ENCODE measurements at regions not wholly inside any gene's neighbourhood (a gene's known extent, or its start where the extent isn't known, plus 50 kb on each side); places are given as distances from the start of the nearest gene placed in this dataset.

- TF ChIP-seq CTCF (IDR thresholded peaks at IDR 0.05) (no peak), POLR2A (IDR thresholded peaks at IDR 0.05) (no peak)
Observed at GRCh38 chr6:105482227-105482844, 79.5 kb upstream of the PREP start.

All from testis (tissue), 2 donors.